Spleen (tissue), 11 donors: ENCODE measurements at regions not wholly inside any gene's neighbourhood (a gene's known extent, or its start where the extent isn't known, plus 50 kb on each side); places are given as distances from the start of the nearest gene placed in this dataset.

Source experiments
- DNase-seq: peaks from one replicate; pipeline ENCODE4 v3.0.0-alpha.2; 2020
- H3K27ac ChIP-seq, 8 donors: fragments of 200-600 bp; sonication (generic) in 7 of 8; 1 replicate in 4 of 8; 2 replicates in 4 of 8; pipeline versions ENCODE4 v1.5.0 to v1.8.0; 2016 to 2021; ENCODE audit warnings: inconsistent platforms in 4 of 8, mild to moderate bottlenecking in 4 of 8, moderate library complexity in 1 of 8
- H3K27me3 ChIP-seq, 7 donors: fragments of 200-600 bp; sonication (generic) in 6 of 7; replicated peaks in 1 of 7; 1 replicate in 4 of 7; 2 replicates in 3 of 7; pipeline versions ENCODE4 v1.5.0 to v1.8.0; 2016 to 2021; ENCODE audit warnings: inconsistent platforms in 3 of 7, mild to moderate bottlenecking in 1 of 7
- H3K36me3 ChIP-seq, 6 donors: fragments of 200-600 bp; sonication (generic) in 5 of 6; 1 replicate in 4 of 6; 2 replicates in 2 of 6; pipeline versions ENCODE4 v1.5.0 to v1.8.0; 2016 to 2021; ENCODE audit warnings: inconsistent platforms in 2 of 6
- H3K4me1 ChIP-seq, 6 donors: fragments of 200-600 bp; sonication (generic) in 5 of 6; 1 replicate in 3 of 6; 2 replicates in 3 of 6; pipeline versions ENCODE4 v1.5.0 to v1.8.0; 2016 to 2021; ENCODE audit warnings: inconsistent platforms in 3 of 6
- H3K4me3 ChIP-seq, 8 donors: fragments of 200-600 bp; sonication (generic) in 7 of 8; 1 replicate in 4 of 8; 2 replicates in 4 of 8; pipeline versions ENCODE4 v1.5.0 to v1.8.0; 2016 to 2021; ENCODE audit warnings: inconsistent platforms in 4 of 8, mild to moderate bottlenecking in 4 of 8, moderate library complexity in 2 of 8
- H3K9me3 ChIP-seq, 8 donors: fragments of 200-600 bp; sonication (generic) in 7 of 8; 1 replicate in 4 of 8; 2 replicates in 4 of 8; pipeline versions ENCODE4 v1.5.0 to v1.8.0; 2016 to 2021; ENCODE audit warnings: inconsistent platforms in 4 of 8
- POLR2A ChIP-seq, 3 donors: fragments of 450-650 bp; IDR thresholded peaks; one replicate each; pipeline ENCODE4 v1.5.1; 2017; ENCODE audit warnings: antibody characterized with exemption in 3 of 3, mild to moderate bottlenecking in 1 of 3
- POLR2AphosphoS5 ChIP-seq, 3 donors: sonication (generic); formaldehyde crosslinking; IDR thresholded peaks; one replicate each; pipeline ENCODE4 v1.5.1; 2017; ENCODE audit warnings: antibody characterized with exemption in 3 of 3
- WGBS, 5 donors: extraction: QIAGEN DNeasy Blood & Tissue Kit in 3 of 5; methylation state at CpG; one replicate each; pipeline versions ENCODE4 v1.1.5 to v1.1.7; 2013 to 2018; 5-methylcytosine and 5-hydroxymethylcytosine counted together
- intact Hi-C: fragments of 100-400 bp; cut with DNase I; formaldehyde crosslinking; loops from one replicate; pipeline ENCODE4 v1.15.0; 2023; ENCODE audit warnings: low total_unique reads
- TF ChIP-seq, protein P1 (sequence below), 11 experiments: fragments of 200-600 bp in 7 of 11; fragments of 450-650 bp in 4 of 11; sonication (generic) in 4 of 11; IDR thresholded peaks in 8 of 11; conservative IDR thresholded peaks in 3 of 11; 1 replicate in 7 of 11; 2 replicates in 4 of 11; pipeline versions ENCODE4 v1.4.0 to v1.8.0; 2016 to 2021; ENCODE audit warnings: antibody characterized with exemption in 11 of 11, inconsistent platforms in 4 of 11, mild to moderate bottlenecking in 1 of 11
- donor health status: healthy with polysubstance abuse.
- donor health status: DM: no; HTN: no; CAD: no; lungs with moderate emphysema.
- donor health status: DM: no; HTN: no; CAD: no.
- donor health status: Bipolar disorder and iron deficiency.
- donor health status: healthy.
- donor health status: DM: no; HTN: no; CAD: no.
- donor health status: DM: yes; HTN: yes; CAD: no.

DNA sequence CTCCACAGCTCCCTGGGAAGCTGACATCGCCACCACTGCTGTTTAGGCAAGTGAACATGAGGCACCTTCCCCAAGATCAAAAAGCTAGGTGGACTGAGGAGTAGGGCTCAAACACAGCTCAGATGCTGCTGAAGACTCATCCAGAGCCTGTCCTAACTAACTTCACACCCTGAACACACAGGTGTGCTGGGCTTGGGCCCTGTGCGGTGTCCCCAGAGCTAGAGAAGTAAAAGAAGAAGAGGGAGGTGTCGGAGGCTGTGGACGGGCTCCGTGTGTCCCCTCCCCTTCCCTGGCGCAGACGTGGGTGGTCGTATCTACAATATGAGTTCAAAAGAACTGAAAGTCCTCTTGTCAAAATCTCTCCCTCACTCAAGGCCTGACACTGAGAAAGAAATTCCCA lies 373.4 kb upstream of the MGMT start:
- no peak for DNase-seq
- H3K9me3 ChIP-seq, result no peaks in the 10 kb centered on the region
- peaks cover 0 to 3% (median 0%) of the 10 kb centered on the region in 7 donors for H3K27me3 ChIP-seq
- no peak overlapping the region for H3K27ac ChIP-seq
- no peaks in the 10 kb centered on the region for H3K36me3 ChIP-seq
- intact Hi-C loops, result no loop called here
- H3K4me3 ChIP-seq, result no peak overlapping the region
- 78 to 93% (median 89%) methylated on average over 8 of the region's 8 CpGs for WGBS, 5 donors
- TF ChIP-seq POLR2AphosphoS5 (IDR thresholded peaks at IDR 0.05) (no peak), POLR2A (IDR thresholded peaks at IDR 0.05) (no peak)
- TF ChIP-seq, protein P1, sequence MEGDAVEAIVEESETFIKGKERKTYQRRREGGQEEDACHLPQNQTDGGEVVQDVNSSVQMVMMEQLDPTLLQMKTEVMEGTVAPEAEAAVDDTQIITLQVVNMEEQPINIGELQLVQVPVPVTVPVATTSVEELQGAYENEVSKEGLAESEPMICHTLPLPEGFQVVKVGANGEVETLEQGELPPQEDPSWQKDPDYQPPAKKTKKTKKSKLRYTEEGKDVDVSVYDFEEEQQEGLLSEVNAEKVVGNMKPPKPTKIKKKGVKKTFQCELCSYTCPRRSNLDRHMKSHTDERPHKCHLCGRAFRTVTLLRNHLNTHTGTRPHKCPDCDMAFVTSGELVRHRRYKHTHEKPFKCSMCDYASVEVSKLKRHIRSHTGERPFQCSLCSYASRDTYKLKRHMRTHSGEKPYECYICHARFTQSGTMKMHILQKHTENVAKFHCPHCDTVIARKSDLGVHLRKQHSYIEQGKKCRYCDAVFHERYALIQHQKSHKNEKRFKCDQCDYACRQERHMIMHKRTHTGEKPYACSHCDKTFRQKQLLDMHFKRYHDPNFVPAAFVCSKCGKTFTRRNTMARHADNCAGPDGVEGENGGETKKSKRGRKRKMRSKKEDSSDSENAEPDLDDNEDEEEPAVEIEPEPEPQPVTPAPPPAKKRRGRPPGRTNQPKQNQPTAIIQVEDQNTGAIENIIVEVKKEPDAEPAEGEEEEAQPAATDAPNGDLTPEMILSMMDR (IDR thresholded peaks at IDR 0.05 in 8 of 11, conservative IDR thresholded peaks at IDR 0.05 in 3 of 11), result no peak
- no peaks in the 10 kb centered on the region for H3K4me1 ChIP-seq

DNA sequence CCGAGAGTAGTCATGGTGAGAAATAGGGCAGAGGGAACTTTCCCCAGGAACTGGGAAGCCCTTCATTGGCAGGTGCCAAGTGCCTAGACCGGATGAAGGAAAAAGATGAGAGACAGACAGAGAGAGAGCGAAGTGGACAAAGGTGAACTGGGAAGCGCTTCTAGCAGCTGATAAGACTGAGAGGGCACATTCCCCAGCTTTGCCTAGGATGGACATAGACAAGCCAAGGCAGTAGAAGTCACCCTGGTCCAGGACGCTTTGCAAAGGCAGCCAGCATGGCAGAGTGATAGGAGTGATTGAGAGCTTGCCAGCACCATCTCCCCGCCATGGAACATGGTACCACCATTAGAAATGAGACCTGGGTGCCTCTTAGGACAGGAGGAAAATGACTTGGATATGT lies 372.8 kb upstream of the MGMT start:
- Histone ChIP-seq H3K27me3 (peaks cover 0 to 3% (median 0%) of the 10 kb centered on the region in 7 donors), H3K9me3 (no peaks in the 10 kb centered on the region), H3K4me1 (no peaks in the 10 kb centered on the region), H3K27ac (no peak overlapping the region), H3K36me3 (no peaks in the 10 kb centered on the region), H3K4me3 (no peak overlapping the region)
- 86 to 95% (median 89%) methylated on average over 6 of the region's 6 CpGs for WGBS, 5 donors
- DNase-seq, result no peak
- TF ChIP-seq POLR2AphosphoS5 (IDR thresholded peaks at IDR 0.05) (no peak), POLR2A (IDR thresholded peaks at IDR 0.05) (no peak)
- TF ChIP-seq, protein P1 (IDR thresholded peaks at IDR 0.05 in 8 of 11, conservative IDR thresholded peaks at IDR 0.05 in 3 of 11), result no peak
- intact Hi-C loops, result no loop called here

DNA sequence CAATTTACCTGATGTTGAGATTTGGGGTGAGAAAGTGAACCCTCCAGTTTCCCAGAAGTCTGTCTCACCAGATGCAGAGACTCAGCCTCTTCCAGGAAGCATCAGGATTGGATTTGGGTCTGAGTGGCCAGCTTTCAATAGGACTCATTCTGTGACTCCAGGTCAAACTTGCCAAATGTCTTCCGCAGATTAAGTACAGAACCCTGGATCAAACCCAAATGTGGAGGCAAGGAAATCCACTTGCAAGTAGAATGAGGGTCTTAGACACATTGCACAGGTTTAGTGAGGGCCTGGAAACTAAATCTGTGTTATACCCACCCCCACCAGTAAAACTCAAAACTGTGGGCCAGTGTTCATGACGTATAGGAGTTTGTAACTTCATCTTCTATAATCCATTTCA lies 372.2 kb upstream of the MGMT start:
- DNase-seq, result no peak
- TF ChIP-seq, protein P1 (IDR thresholded peaks at IDR 0.05 in 8 of 11, conservative IDR thresholded peaks at IDR 0.05 in 3 of 11), result no peak
- TF ChIP-seq POLR2A (IDR thresholded peaks at IDR 0.05) (no peak), POLR2AphosphoS5 (IDR thresholded peaks at IDR 0.05) (no peak)
- peaks cover 0 to 3% (median 0%) of the 10 kb centered on the region in 7 donors for H3K27me3 ChIP-seq
- H3K4me3 ChIP-seq, result no peak overlapping the region
- H3K27ac ChIP-seq, result no peak overlapping the region
- H3K36me3 ChIP-seq, result no peaks in the 10 kb centered on the region
- no peaks in the 10 kb centered on the region for H3K9me3 ChIP-seq
- WGBS, 5 donors, result 81 to 90% (median 83%) methylated on average over 2 of the region's 2 CpGs
- intact Hi-C loops, result no loop called here
- no peaks in the 10 kb centered on the region for H3K4me1 ChIP-seq

DNA sequence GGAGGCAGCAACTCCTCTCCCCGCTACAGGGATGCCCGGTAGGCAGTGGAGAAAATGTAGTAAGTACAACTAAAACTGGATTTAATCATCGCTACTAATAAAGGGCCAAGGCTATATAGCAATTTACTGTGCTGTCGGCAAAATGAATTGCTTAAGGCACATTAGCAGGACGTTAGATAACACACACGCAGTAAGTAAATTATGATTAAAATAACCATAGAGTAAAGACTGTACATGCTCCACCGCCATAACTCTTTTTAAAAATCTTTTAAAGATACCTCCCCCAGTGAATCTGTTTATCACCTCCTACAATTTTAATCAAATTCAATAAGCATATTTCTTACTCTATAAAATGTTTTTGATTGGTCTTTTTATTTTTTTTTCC lies 371.4 kb upstream of the MGMT start:
- H3K36me3 ChIP-seq, result no peaks in the 10 kb centered on the region
- H3K27ac ChIP-seq, result no peak overlapping the region
- no peak overlapping the region for H3K4me3 ChIP-seq
- TF ChIP-seq POLR2AphosphoS5 (IDR thresholded peaks at IDR 0.05), result no peak
- TF ChIP-seq, protein P1 (IDR thresholded peaks at IDR 0.05 in 8 of 11, conservative IDR thresholded peaks at IDR 0.05 in 3 of 11), result no peak
- TF ChIP-seq POLR2A (IDR thresholded peaks at IDR 0.05), result no peak
- no peak for DNase-seq
- H3K9me3 ChIP-seq, result no peaks in the 10 kb centered on the region
- H3K27me3 ChIP-seq, result peaks cover 0 to 3% (median 0%) of the 10 kb centered on the region in 7 donors
- intact Hi-C loops, result no loop called here
- WGBS, 5 donors, result 89 to 98% (median 95%) methylated on average over 7 of the region's 7 CpGs
- no peaks in the 10 kb centered on the region for H3K4me1 ChIP-seq
